K562 (cell line): ENCODE measurements at regions not wholly inside any gene's neighbourhood (a gene's known extent, or its start where the extent isn't known, plus 50 kb on each side); places are given as distances from the start of the nearest gene placed in this dataset.

Source experiments
- ATAC-seq: fragments of 200-7000 bp; cut with Tn5 transposase; 3 replicates; pipeline ENCODE4 v1.9.1; 2020; ENCODE audit warnings: moderate library complexity
- BruUV-seq: library from RNA; stranded (reverse); fragments of 400-500 nt; replicated peaks from 2 replicates; lab custom pipeline; 2021; lab: Mats Ljungman, UMichigan
- CTCF ChIA-PET: fragments of 300-600 bp; formaldehyde crosslinking; extraction: SDS; loops from one replicate; lab custom pipeline; 2021; ENCODE audit warnings: low intra/inter-chr PET ratio; lab: Yijun Ruan, JAX
- POLR2A ChIA-PET: fragments of 300-600, 350-650 bp; sonication (Branson Sonifier 250); formaldehyde crosslinking; extraction: SDS; loops from one replicate; lab custom pipeline; 2021; ENCODE audit warnings: antibody characterized with exemption, inconsistent platforms; lab: Yijun Ruan, JAX
- DNase-seq, 4 experiments: peaks; one replicate each; pipeline versions ENCODE4 v3.0.0 to v3.0.0-alpha.2; 2011 to 2018; ENCODE audit warnings: low spot score in 3 of 4, mixed read lengths in 3 of 4; ENCODE audit errors: extremely low read depth in 1 of 4
- FAIRE-seq: peaks from 2 replicates; lab custom pipeline; 2011; peaks lifted over from hg19 to GRCh38; lab: Jason Lieb, UNC
- H2AFZ ChIP-seq: 2 replicates; pipeline ENCODE4 v1.6.0; 2011; ENCODE audit warnings: low read depth, low read length, control low read depth, inconsistent platforms
- H3K27ac ChIP-seq: fragments of 200-600 bp; 3 replicates; pipeline ENCODE4 v1.8.0; 2011; ENCODE audit warnings: low read depth, mild to moderate bottlenecking, control low read depth, inconsistent platforms, low read length, moderate library complexity, mixed read lengths; ENCODE audit errors: extremely low read depth
- H3K27me3 ChIP-seq, 2 experiments: fragments of 300-600 bp in 1 of 2; 2 replicates in 1 of 2; 3 replicates in 1 of 2; pipeline versions ENCODE4 v1.6.0 to v1.8.0; 2011; ENCODE audit warnings: inconsistent platforms in 2 of 2, low read length in 2 of 2, mild to moderate bottlenecking in 1 of 2, mixed read lengths in 1 of 2, moderate library complexity in 1 of 2; ENCODE audit not compliant: control insufficient read depth in 2 of 2, insufficient read depth in 2 of 2
- H3K36me3 ChIP-seq: fragments of 300-600 bp; 3 replicates; pipeline ENCODE4 v1.8.0; 2011; ENCODE audit warnings: mild to moderate bottlenecking, low read length, inconsistent platforms; ENCODE audit not compliant: control insufficient read depth, insufficient read depth
- H3K4me1 ChIP-seq, 2 experiments: fragments of 200-600 bp in 1 of 2; replicated peaks in 1 of 2; 2 replicates in 1 of 2; 3 replicates in 1 of 2; pipeline versions ENCODE4 v1.5.1 to v1.8.0; 2011; ENCODE audit warnings: inconsistent platforms in 2 of 2, low read length in 2 of 2, mild to moderate bottlenecking in 1 of 2, mixed read lengths in 1 of 2, moderate library complexity in 1 of 2; ENCODE audit not compliant: control insufficient read depth in 2 of 2, insufficient read depth in 2 of 2
- H3K4me2 ChIP-seq: 2 replicates; pipeline ENCODE4 v1.6.1; 2011; ENCODE audit warnings: low read length, control low read depth, inconsistent platforms, mixed read lengths; ENCODE audit not compliant: insufficient read depth
- H3K4me3 ChIP-seq: fragments of 200-600 bp; sonication (generic), shearing (Covaris generic); 2 replicates; pipeline ENCODE4 v1.5.1; 2016; ENCODE audit warnings: control low read depth, inconsistent platforms
- H3K79me2 ChIP-seq: fragments of 200-600 bp; 3 replicates; pipeline ENCODE4 v1.8.0; 2011; ENCODE audit warnings: low read length, inconsistent platforms; ENCODE audit not compliant: control insufficient read depth, insufficient read depth
- H3K9ac ChIP-seq, 2 experiments: 2 replicates each; pipeline versions ENCODE4 v1.6.0 to v1.6.1; 2011; ENCODE audit warnings: low read depth in 2 of 2, low read length in 2 of 2, control low read depth in 1 of 2, inconsistent platforms in 1 of 2, mild to moderate bottlenecking in 1 of 2, mixed read lengths in 1 of 2; ENCODE audit not compliant: insufficient read depth in 1 of 2
- H3K9me1 ChIP-seq: one replicate; pipeline ENCODE4 v1.6.0; 2011; ENCODE audit warnings: inconsistent platforms, mild to moderate bottlenecking, low read length, moderate library complexity; ENCODE audit not compliant: control insufficient read depth, insufficient read depth
- H3K9me3 ChIP-seq: replicated peaks from 2 replicates; pipeline ENCODE4 v1.5.1; 2011; ENCODE audit warnings: low read depth, low read length, inconsistent platforms; ENCODE audit not compliant: control insufficient read depth, insufficient read depth
- H4K20me1 ChIP-seq: replicated peaks from 2 replicates; pipeline ENCODE4 v1.6.1; 2011; ENCODE audit warnings: low read length, inconsistent platforms, mixed read lengths; ENCODE audit not compliant: control insufficient read depth, insufficient read depth
- TGIF2 ChIP-seq: sonication (generic); formaldehyde crosslinking; IDR thresholded peaks from 2 replicates; pipeline ENCODE4 v1.8.1; 2022; ENCODE audit warnings: mild to moderate bottlenecking, missing genetic modification reagents, moderate library complexity
- VEZF1 ChIP-seq: fragments of 200-800 bp; sonication (Bioruptor generic); IDR thresholded peaks from 2 replicates; pipeline ENCODE4 v1.6.1; 2017; ENCODE audit warnings: missing genetic modification characterization, missing compliant biosample characterization
- ZNF143 ChIP-seq: sonication (generic); formaldehyde crosslinking; IDR thresholded peaks from 2 replicates; pipeline ENCODE4 v1.9.0; 2022; ENCODE audit warnings: mild to moderate bottlenecking, missing genetic modification reagents
- in situ Hi-C: fragments of 300-500 bp; cut with MboI; formaldehyde crosslinking; loops from 4 replicates; pipeline ENCODE4 v1.15.0; 2018; ENCODE audit warnings: inconsistent platforms, mixed read lengths
- intact Hi-C: fragments of 100-400 bp; cut with micrococcal nuclease; formaldehyde crosslinking; loops from 2 replicates; pipeline ENCODE4 v1.14.2; 2022
- TF ChIP-seq, protein P1 (sequence below), 2 experiments: fragments of 200-800 bp in 1 of 2; sonication (Bioruptor generic) in 1 of 2; sonication (generic) in 1 of 2; formaldehyde crosslinking in 1 of 2; IDR thresholded peaks in 1 of 2; conservative IDR thresholded peaks in 1 of 2; 2 replicates each; pipeline versions ENCODE4 v1.5.0 to v1.6.1; 2016 to 2020; ENCODE audit warnings: missing compliant biosample characterization in 1 of 2, missing genetic modification characterization in 1 of 2, missing genetic modification reagents in 1 of 2

GRCh38 chr1:106897976-106898375 lies 158.5 kb upstream of the PRMT6 start:
- Histone ChIP-seq H3K4me2 (no peak overlapping the region), H3K27me3 (no peaks in the 10 kb centered on the region), H3K4me3 (no peak overlapping the region), H3K9me3 (no peaks in the 10 kb centered on the region), H4K20me1 (no peaks in the 10 kb centered on the region), H3K79me2 (no peaks in the 10 kb centered on the region), H2AFZ (no peak overlapping the region), H3K4me1 (no peaks in the 10 kb centered on the region), H3K9me1 (no peaks in the 10 kb centered on the region), H3K9ac (no peak overlapping the region), H3K27ac (no peak overlapping the region), H3K36me3 (no peaks in the 10 kb centered on the region)
- intact Hi-C loops (no loop called here), in situ Hi-C loops (no loop called here)
- ChIA-PET CTCF (no interaction called here), POLR2A (interaction anchor here (0.8 kb wide), 1 partner anchor 8 kb away, joined by 3 read pairs; no protein-coding TSS in a partner anchor)
- no peak for FAIRE-seq
- TF ChIP-seq VEZF1 (CRISPR knock-in tag) (no peak), TGIF2 (CRISPR knock-in tag) (no peak), ZNF143 (CRISPR knock-in tag) (no peak)
- TF ChIP-seq, protein P1, sequence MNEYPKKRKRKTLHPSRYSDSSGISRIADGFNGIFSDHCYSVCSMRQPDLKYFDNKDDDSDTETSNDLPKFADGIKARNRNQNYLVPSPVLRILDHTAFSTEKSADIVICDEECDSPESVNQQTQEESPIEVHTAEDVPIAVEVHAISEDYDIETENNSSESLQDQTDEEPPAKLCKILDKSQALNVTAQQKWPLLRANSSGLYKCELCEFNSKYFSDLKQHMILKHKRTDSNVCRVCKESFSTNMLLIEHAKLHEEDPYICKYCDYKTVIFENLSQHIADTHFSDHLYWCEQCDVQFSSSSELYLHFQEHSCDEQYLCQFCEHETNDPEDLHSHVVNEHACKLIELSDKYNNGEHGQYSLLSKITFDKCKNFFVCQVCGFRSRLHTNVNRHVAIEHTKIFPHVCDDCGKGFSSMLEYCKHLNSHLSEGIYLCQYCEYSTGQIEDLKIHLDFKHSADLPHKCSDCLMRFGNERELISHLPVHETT (CRISPR knock-in tag; conservative IDR thresholded peaks at IDR 0.05 in 1 of 2, IDR thresholded peaks at IDR 0.05 in 1 of 2): no peak
- BruUV-seq: no TSS peak
- no peak for ATAC-seq
- DNase-seq: no peak
